Stimulated activated naive CD8-positive, alpha-beta T cell treated with anti-CD3 and anti-CD28 coated beads, Interleukin-15, amount 100 ng/mL, for 72 hours (primary cell): ENCODE measurements at regions not wholly inside any gene's neighbourhood (a gene's known extent, or its start where the extent isn't known, plus 50 kb on each side); places are given as distances from the start of the nearest gene placed in this dataset.
"Not testable (repeated sequence)": the region's sequence is repeated elsewhere in the genome, so short reads cannot be mapped to it uniquely, and the experiment has no call there.

Source experiments
- ATAC-seq: fragments of 150-1000 bp; cut with Tn5 transposase; 2 replicates; pipeline ENCODE4 v1.10.0; 2021; ENCODE audit warnings: mild to moderate bottlenecking, moderate library complexity
- DNase-seq, 2 donors: peaks; one replicate each; pipeline ENCODE4 v3.0.0; 2021 to 2022
- H3K27ac Mint-ChIP-seq, 2 donors: one replicate each; pipeline ENCODE4 v1.8.0; 2022; ENCODE audit warnings: mild to moderate bottlenecking in 2 of 2, mixed read lengths in 2 of 2, moderate library complexity in 2 of 2
- H3K27me3 Mint-ChIP-seq: one replicate; pipeline ENCODE4 v1.8.0; 2022; ENCODE audit warnings: mixed read lengths
- H3K4me1 Mint-ChIP-seq: one replicate; pipeline ENCODE4 v1.8.0; 2022; ENCODE audit warnings: mild to moderate bottlenecking, mixed read lengths
- H3K4me3 Mint-ChIP-seq, 2 donors: one replicate each; pipeline ENCODE4 v1.8.0; 2022; ENCODE audit warnings: mild to moderate bottlenecking in 2 of 2, mixed read lengths in 2 of 2, moderate library complexity in 1 of 2
- H3K9me3 Mint-ChIP-seq, 2 donors: one replicate each; pipeline ENCODE4 v1.8.0; 2022; ENCODE audit warnings: mixed read lengths in 2 of 2

DNA sequence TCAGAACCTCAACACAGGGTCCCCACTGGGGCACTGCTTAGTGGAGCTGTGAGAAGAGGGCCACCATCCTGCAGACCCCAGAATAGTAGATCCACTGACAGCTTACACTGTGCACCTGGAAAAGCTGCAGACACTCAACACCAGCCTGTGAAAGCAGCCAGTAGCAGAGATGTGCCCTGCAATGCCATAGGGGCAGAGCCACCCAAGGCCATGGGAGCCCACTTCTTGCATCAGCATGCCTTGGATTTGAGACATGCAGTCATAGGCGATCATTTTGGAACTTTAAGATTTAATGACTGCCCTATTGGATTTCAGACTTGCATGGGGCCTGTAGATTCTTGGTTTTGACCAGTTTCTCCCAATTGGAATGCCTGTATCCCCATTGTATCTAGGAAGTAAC is 1962.1 kb upstream of the PRR20A start:
- DNase-seq, H3K4me3 Mint-ChIP-seq, H3K27ac Mint-ChIP-seq, H3K27me3 Mint-ChIP-seq, ATAC-seq, H3K4me1 Mint-ChIP-seq: not testable (repeated sequence)
- peaks cover 16 to 28% of the 10 kb centered on the region in 2 donors for H3K9me3 Mint-ChIP-seq

DNA sequence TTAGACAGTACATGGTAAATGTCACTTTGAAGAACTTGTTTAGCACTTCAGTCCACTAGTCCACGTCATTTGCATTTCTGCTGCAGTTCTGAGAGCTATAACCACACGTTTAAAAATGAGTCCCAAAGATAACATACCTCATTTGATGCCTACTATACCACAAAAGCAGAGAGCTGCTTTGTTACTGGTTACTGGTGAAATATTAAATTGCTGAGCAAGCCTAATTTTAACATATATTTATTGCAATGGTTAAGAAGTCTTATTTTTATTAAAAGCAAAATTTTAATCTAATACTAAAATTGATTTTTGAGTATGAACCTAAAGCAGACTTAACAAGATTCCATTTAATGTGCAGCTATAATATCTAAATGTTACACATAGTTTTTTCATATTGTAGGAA is 1949.7 kb upstream of the PRR20A start:
- ATAC-seq (no peak), DNase-seq (no peak)
- Mint-ChIP-seq H3K4me3 (no peak overlapping the region), H3K27ac (no peak overlapping the region), H3K27me3 (no peaks in the 10 kb centered on the region), H3K9me3 (peaks cover 4 to 5% of the 10 kb centered on the region in 2 donors), H3K4me1 (no peaks in the 10 kb centered on the region)

DNA sequence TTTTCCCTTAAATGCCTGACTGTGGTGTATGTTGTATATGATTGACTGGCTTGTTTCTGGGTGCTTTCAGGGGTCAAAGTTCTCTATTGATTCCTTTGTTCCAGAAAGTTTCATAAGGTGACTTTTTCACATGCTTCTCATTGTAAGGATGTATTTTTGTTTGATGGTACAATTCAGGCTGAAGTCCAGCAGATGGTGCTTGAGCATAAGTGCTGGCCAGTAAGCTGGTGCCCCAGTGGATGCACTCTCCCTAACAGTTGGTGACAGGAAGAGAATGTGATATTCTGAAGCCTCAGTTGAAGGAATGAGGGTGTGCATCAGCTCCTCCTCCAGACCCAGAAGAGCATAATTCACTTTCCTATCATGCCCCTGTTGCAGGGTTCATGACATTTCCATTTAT is 1941.6 kb upstream of the PRR20A start:
- DNase-seq (no peak), ATAC-seq (no peak)
- Mint-ChIP-seq H3K4me1 (no peaks in the 10 kb centered on the region), H3K27ac (no peak overlapping the region), H3K27me3 (no peaks in the 10 kb centered on the region), H3K9me3 (peaks cover 7 to 28% of the 10 kb centered on the region in 2 donors), H3K4me3 (no peak overlapping the region)

DNA sequence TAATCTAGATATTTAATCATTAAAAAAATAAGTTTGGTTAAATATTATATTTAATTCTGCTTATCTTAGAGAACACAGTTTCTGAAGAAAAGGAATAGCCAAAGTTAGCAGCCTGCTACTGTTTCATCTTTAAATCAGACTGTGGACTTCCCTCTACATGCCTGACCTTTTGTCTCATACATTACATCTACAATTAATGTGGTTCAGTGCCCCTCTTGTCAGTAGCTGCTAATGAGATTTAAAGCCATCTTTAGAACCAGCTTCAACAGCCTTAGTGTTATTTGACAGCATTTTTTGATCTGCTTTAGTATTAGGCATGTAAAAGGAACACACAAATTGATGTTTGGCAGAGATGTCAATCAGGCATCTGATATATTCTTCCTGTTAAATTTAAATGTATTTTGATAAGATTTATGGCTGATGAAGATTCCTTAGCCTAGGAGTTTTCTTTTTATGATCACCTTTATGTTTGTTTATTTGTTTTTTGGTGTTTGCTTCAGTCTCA is 1925.8 kb upstream of the PRR20A start:
- peaks cover 0 to 4% of the 10 kb centered on the region in 2 donors for H3K9me3 Mint-ChIP-seq

DNA sequence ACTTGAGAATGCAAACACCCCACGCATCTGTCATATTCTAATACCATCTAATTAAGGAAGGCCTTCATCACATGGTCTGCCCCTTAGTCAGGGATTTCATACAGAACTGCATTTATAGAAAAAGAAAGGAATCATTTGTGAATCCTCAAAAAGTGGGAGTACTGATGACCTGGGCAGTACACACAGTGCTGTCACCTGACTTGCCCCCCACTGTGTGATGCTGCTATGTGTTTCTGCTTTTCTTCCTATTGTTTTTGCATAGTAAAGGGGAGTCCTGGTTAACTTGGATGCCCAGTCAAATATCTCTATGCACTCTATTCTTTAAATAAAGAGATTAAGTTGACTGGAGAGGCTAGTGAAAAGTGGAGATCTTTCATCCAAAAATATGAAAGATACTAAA is 1921.2 kb upstream of the PRR20A start:
- DNase-seq: no peak
- Mint-ChIP-seq H3K4me1 (no peaks in the 10 kb centered on the region), H3K4me3 (no peak overlapping the region), H3K27me3 (no peaks in the 10 kb centered on the region), H3K27ac (no peak overlapping the region), H3K9me3 (no peaks in the 10 kb centered on the region)
- ATAC-seq: no peak

More for the DNA sequence above, 1925.8 kb upstream of the PRR20A start:
- no peak for DNase-seq
- Mint-ChIP-seq H3K4me3 (no peak overlapping the region), H3K27me3 (no peaks in the 10 kb centered on the region), H3K4me1 (no peaks in the 10 kb centered on the region), H3K27ac (no peak overlapping the region)
- ATAC-seq: no peak

DNA sequence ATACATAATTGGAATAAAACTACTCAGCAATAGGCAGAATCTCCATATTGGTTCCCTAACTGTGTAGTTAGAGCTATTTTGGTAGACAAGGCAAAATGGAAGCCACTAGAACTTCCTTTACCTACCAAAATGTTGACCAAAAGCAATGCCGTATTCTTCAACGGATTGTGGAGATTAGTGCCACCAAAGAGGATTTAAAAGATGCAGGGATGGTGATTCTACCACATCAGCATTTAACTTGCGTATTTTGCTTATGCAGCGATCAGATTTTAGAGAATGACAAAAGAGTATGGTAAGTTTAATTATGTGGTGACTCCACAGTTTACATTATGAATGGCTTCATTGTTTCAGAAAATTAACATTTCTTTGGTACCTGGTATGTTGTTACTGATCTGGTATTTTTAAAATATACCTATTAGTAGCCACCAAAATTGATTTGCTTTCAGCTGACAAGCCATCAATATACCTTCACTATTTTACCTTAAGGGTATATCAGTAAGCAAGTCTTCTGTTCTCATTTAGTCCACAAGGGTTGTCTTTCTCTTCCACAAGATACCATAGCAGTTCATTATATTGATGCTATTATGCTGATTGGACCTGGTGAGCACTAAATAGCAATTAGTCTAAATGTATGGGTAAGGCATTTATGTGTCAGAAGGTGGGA is 1910.7 kb upstream of the PRR20A start:
- Mint-ChIP-seq H3K9me3 (peaks cover 5 to 8% of the 10 kb centered on the region in 2 donors), H3K4me1 (no peaks in the 10 kb centered on the region), H3K27me3 (no peaks in the 10 kb centered on the region)

DNA sequence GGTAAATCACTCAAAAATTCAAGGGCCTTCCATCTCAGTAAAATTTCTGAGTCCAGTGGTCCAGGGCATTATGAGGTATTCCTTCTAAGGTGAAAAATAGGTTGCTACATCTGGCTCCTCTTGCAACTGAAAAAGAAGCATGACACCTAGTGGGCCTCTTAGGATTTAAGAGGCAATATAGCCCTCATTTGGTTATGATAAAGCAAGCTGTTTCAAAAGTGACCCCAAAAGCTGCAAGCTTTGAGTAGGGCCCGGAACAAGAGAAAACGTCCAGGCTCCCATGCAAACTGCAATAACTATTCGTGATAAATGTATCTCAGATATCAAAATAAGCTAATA is 1910.2 kb upstream of the PRR20A start:
- no peaks in the 10 kb centered on the region for H3K27me3 Mint-ChIP-seq
- no peak overlapping the region for H3K27ac Mint-ChIP-seq
- no peaks in the 10 kb centered on the region for H3K4me1 Mint-ChIP-seq
- H3K4me3 Mint-ChIP-seq: no peak overlapping the region
- peaks cover 5 to 8% of the 10 kb centered on the region in 2 donors for H3K9me3 Mint-ChIP-seq
- DNase-seq: no peak
- ATAC-seq: no peak

More for the DNA sequence above, 1910.7 kb upstream of the PRR20A start:
- DNase-seq: no peak
- Mint-ChIP-seq H3K27ac (no peak overlapping the region), H3K4me3 (no peak overlapping the region)
- no peak for ATAC-seq

DNA sequence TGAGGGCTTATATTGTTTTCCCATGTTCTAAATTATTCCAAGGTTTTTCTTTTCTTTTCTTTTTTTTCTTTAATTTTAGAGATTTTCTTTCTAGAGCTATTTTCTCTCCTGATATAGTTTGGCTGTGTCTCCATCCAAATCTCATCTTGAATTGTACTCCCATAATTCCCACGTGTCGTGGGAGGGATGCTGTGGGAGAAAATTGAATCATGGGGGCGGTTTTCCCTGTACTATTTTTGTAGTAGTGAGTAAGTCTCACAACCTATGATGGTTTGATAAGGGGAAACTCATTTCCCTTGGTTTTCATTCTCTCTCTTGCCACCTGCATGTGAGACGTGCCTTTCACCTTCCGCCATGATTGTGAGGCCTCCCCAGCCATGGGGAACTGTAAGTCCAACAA is 1906.4 kb upstream of the PRR20A start:
- H3K4me1 Mint-ChIP-seq: no peaks in the 10 kb centered on the region
- DNase-seq (no peak), ATAC-seq (no peak)
- no peak overlapping the region for H3K27ac Mint-ChIP-seq
- peaks cover 15 to 24% of the 10 kb centered on the region in 2 donors for H3K9me3 Mint-ChIP-seq
- no peaks in the 10 kb centered on the region for H3K27me3 Mint-ChIP-seq
- H3K4me3 Mint-ChIP-seq: no peak overlapping the region

DNA sequence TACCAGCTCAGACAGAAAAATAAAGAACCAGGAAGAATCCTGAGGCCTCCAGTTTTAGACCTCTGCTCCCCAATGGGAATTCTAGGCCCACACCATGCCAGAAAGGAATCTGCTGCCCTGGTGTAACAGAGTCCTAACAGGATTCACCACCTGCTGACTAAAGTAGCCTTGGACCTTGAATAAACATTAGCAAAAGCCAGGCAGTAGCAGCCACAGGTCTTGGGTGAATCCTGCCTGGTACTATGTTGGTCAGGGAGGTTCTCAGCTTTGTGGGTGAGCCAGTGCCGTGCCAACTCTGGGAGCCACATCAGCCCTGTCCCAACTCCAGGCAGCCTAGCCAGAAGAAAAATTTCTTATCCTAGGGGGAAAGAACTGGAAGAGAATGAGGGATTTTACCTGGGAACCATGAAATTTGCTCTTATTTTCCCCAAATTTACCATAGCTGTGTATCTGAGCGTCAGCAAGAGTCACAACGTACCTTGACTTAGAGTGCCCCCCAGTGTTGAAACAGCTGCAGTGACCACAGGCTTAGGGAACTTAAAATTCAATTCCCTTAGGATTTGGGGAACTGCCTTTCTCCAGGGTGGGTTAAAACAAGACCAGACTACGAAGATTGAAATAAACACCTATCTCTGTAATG is 1895.6 kb upstream of the PRR20A start:
- Mint-ChIP-seq H3K27ac (no peak overlapping the region), H3K4me3 (no peak overlapping the region), H3K9me3 (peaks cover 15 to 36% of the 10 kb centered on the region in 2 donors), H3K27me3 (no peaks in the 10 kb centered on the region), H3K4me1 (no peaks in the 10 kb centered on the region)
- no peak for DNase-seq
- no peak for ATAC-seq

DNA sequence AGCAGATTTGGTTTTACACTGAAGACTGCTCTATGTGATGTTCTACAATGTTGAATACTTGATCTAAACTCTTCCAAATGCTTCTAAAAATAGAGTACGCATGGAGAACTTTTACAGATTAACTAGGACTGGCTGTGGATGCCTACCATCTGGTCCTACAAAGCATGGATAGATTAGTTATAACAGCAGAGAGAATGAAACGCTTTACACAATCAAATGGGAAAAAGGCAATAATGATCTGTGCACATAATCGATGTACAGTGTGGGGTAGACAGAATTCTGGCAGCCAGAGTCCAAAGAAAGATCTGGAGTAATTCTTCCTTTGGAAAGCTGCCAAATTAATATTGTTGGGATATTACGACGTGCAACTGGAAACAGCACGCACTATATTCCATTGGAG is 1885.5 kb upstream of the PRR20A start:
- Mint-ChIP-seq H3K4me3 (no peak overlapping the region), H3K27me3 (no peaks in the 10 kb centered on the region), H3K9me3 (peaks cover 24 to 35% of the 10 kb centered on the region in 2 donors), H3K4me1 (no peaks in the 10 kb centered on the region), H3K27ac (no peak overlapping the region)
- no peak for ATAC-seq
- no peak for DNase-seq

DNA sequence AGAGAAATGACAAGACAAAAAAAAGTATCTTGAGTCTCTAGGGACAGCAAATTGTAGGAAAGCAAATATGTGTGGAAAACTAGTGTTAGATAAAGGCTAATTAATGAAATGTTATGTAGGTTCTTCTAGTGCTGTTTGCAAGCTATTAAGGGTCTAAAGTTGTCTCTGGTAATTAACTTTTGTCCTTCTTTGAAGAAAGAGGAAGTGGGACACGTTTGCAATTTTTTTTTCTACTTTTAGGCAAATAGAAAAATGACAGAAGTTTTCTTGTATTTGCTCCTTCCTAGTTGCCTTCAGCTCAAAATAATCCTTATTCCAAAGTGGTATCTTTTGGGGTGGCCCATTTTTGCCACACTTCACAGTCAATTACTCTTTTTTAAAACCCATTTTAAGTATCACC is 1877.7 kb upstream of the PRR20A start:
- no peak overlapping the region for H3K4me3 Mint-ChIP-seq
- DNase-seq: no peak
- no peaks in the 10 kb centered on the region for H3K27me3 Mint-ChIP-seq
- H3K9me3 Mint-ChIP-seq: peaks cover 10 to 15% of the 10 kb centered on the region in 2 donors
- no peak overlapping the region for H3K27ac Mint-ChIP-seq
- no peaks in the 10 kb centered on the region for H3K4me1 Mint-ChIP-seq
- ATAC-seq: no peak

DNA sequence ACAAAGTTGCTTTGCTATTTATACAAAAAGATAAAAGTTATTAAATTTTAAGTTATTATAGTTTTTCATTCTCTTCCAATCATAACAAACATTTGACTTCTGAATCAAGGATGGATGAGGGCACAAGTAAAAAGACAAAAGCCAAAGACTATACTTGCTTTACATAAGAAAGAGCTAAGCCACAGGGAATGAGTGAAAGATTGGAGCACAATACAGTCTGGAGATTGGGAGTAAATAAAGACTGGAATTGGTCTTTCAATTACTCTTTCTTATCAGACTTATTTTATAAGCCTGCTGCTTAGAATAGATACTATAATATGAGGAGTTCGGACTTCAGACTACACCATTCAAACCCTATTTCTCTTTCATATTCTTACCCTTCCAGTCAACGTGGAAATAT is 1874.1 kb upstream of the PRR20A start:
- peaks cover 13 to 14% of the 10 kb centered on the region in 2 donors for H3K9me3 Mint-ChIP-seq

DNA sequence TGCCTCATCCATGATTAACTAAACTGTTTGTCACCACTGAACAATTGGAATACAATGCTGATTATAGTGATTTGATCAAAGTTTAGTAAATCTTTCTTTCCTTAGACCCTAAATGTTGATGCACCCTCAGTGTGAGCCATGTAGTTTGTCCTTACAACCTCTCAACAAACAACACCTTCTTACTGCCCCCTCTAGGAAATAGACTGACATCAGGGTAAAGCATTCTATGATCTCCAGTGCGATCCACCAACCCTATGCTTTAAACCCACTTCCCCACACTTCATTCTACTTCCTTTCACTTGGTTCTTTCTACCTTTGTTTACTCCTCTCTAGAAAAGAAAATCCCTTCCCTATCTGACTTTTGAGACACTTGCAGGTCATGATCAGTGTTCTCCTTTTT is 1842.5 kb upstream of the PRR20A start:
- H3K4me1 Mint-ChIP-seq: no peaks in the 10 kb centered on the region
- ATAC-seq (no peak), DNase-seq (no peak)
- no peak overlapping the region for H3K4me3 Mint-ChIP-seq
- H3K27me3 Mint-ChIP-seq: no peaks in the 10 kb centered on the region
- H3K27ac Mint-ChIP-seq: no peak overlapping the region
- peaks cover 22 to 23% of the 10 kb centered on the region in 2 donors for H3K9me3 Mint-ChIP-seq

More for the DNA sequence above, 1874.1 kb upstream of the PRR20A start:
- Mint-ChIP-seq H3K4me1 (no peaks in the 10 kb centered on the region), H3K27ac (no peak overlapping the region), H3K27me3 (no peaks in the 10 kb centered on the region), H3K4me3 (no peak overlapping the region)
- no peak for DNase-seq
- ATAC-seq: no peak

DNA sequence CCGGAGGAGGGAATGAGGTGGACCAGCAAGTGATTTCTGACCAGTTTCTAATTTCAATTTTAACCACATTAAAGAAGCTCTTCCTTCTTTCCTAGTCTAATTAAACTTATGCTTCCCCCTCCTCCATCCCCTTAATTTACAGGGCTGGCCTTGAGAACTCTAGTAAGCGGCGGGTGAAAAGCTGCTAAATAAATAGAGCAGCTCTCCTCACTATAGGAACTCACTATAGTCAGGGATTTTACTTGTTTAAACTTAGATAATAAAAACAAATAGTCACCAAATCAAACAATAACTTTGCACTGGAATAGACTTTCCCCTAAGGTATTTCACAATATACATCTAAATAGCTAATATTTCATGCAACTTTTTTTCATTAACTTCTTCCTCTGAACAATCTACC is 1838.2 kb upstream of the PRR20A start:
- H3K4me1 Mint-ChIP-seq: no peaks in the 10 kb centered on the region

DNA sequence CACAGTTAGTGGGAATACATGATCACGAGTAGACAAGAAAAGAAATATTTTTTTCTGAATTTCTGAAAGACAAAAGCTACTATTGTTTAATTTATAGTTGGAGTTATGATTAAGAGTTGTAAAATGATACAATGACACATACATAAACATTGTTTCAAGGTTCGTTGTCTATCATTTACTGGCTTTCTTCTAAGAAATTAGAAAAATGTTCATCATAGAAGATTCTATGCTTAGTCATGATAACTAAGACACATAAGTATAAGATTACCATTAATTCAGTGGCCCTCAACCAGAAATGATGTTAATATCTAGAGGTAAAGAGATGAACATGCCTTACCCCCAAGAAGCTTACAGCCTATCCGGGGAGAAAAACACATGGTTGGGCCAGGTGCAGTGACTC is 1832.8 kb upstream of the PRR20A start:
- DNase-seq (no peak), ATAC-seq (no peak)
- Mint-ChIP-seq H3K9me3 (peaks cover 4 to 14% of the 10 kb centered on the region in 2 donors), H3K27ac (no peak overlapping the region), H3K4me1 (no peaks in the 10 kb centered on the region), H3K4me3 (no peak overlapping the region), H3K27me3 (no peaks in the 10 kb centered on the region)

More for the DNA sequence above, 1838.2 kb upstream of the PRR20A start:
- no peak for ATAC-seq
- no peaks in the 10 kb centered on the region for H3K27me3 Mint-ChIP-seq
- no peak for DNase-seq
- no peak overlapping the region for H3K27ac Mint-ChIP-seq
- H3K9me3 Mint-ChIP-seq: peaks cover 9 to 14% of the 10 kb centered on the region in 2 donors
- no peak overlapping the region for H3K4me3 Mint-ChIP-seq

DNA sequence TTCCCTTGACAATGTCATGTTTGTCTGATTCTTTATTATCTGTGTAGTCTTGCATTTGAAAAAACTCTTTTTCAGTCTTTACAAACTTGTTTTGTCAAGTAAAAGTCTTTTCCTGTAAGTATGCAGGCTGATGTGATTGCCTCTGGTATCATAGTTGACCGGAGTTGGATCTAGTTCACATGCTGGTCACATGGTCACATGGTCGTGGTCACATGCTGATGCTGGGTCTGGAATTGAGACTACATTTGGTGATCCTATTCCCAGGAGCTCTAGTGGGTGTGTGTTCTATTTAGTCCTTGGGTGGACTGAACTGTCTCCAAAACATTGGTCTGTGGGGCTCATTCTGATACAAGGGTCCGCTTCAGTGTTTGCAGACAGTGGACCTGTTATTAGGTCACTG is 1798.8 kb upstream of the PRR20A start:
- ATAC-seq: no peak
- Mint-ChIP-seq H3K27me3 (no peaks in the 10 kb centered on the region), H3K27ac (no peak overlapping the region), H3K9me3 (peaks cover 7 to 19% of the 10 kb centered on the region in 2 donors), H3K4me3 (no peak overlapping the region), H3K4me1 (no peaks in the 10 kb centered on the region)
- DNase-seq: no peak
